ENCODE measurements at regions not wholly inside any gene's neighbourhood (a gene's known extent, or its start where the extent isn't known, plus 50 kb on each side); places are given as distances from the start of the nearest gene placed in this dataset.

DNA sequence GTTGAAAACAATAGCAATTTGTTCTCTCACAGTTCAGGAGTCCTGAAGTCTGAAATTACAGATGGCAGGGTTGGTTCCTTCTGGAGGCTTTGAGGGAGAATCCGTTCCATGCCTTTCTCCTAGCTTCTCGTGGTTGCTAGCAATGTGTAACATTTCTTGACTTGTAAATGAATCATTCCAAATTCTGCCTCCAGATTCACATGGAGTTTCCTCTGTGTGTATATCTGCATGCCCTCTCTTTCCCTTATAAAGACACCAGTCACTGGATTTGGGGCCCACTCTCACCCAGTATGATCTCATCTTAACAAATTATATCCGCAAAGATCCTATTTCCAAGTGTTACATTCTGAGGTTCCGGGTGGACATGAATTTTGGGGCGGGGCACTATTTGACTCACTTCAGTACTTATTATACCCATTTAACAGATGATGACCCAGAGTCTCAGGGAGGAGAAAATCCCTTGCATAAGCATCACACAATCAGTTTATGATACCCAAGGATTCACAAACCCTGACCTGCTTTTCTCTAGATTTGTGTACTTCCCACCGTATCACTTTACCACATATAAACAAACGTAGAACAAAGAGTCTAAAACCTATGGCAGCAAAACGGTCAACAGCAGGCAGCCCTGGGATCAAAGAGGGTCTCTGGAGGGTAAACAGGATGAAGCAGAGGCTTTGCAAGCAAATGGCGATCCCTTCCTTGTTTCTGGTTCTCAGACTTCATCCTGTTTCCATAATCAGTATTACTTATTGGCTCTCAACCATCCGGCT lies 93.7 kb downstream of the C9orf152 start:
- POLR2A ChIA-PET: no interaction called here
- DNase-seq (ENCODE audit: extremely low spot score): no peak
- TF ChIP-seq, protein P1, sequence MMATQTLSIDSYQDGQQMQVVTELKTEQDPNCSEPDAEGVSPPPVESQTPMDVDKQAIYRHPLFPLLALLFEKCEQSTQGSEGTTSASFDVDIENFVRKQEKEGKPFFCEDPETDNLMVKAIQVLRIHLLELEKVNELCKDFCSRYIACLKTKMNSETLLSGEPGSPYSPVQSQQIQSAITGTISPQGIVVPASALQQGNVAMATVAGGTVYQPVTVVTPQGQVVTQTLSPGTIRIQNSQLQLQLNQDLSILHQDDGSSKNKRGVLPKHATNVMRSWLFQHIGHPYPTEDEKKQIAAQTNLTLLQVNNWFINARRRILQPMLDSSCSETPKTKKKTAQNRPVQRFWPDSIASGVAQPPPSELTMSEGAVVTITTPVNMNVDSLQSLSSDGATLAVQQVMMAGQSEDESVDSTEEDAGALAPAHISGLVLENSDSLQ (IDR thresholded peaks at IDR 0.05): no peak
- TF ChIP-seq L3MBTL2 (conservative IDR thresholded peaks at IDR 0.05) (no peak), CTBP1 (IDR thresholded peaks at IDR 0.05; ENCODE audit: borderline replicate concordance) (no peak), SUZ12 (IDR thresholded peaks at IDR 0.05) (no peak)
- CTCF ChIA-PET: no interaction called here

- ChIA-PET POLR2A (no interaction called here), CTCF (no interaction called here)
- no peak for TF ChIP-seq SUZ12 (IDR thresholded peaks at IDR 0.05)
- TF ChIP-seq HDGF (IDR thresholded peaks at IDR 0.05; ENCODE audit: borderline replicate concordance): no peak
- TF ChIP-seq TARDBP (IDR thresholded peaks at IDR 0.05): no peak
- no peak for TF ChIP-seq FOXK2 (IDR thresholded peaks at IDR 0.05)
- TF ChIP-seq L3MBTL2 (conservative IDR thresholded peaks at IDR 0.05): no peak
- TF ChIP-seq CTBP1 (IDR thresholded peaks at IDR 0.05; ENCODE audit: borderline replicate concordance): no peak
- DNase-seq (ENCODE audit: extremely low spot score): no peak
Observed at GRCh38 chr9:110114859-110115201, 93.1 kb downstream of the C9orf152 start.

GRCh38 chr9:110115341-110115820 lies 92.6 kb downstream of the C9orf152 start:
- no peak for DNase-seq (ENCODE audit: extremely low spot score)
- POLR2A ChIA-PET: no interaction called here
- CTCF ChIA-PET: no interaction called here
- TF ChIP-seq TARDBP (IDR thresholded peaks at IDR 0.05) (no peak), NFRKB (IDR thresholded peaks at IDR 0.05) (no peak)

GRCh38 chr9:110115826-110116542 lies 92.0 kb downstream of the C9orf152 start:
- DNase-seq (ENCODE audit: extremely low spot score): no peak
- TF ChIP-seq ELF4 (IDR thresholded peaks at IDR 0.05) (no peak), ARNT (IDR thresholded peaks at IDR 0.05) (no peak), LEF1 (IDR thresholded peaks at IDR 0.05; ENCODE audit: borderline replicate concordance) (no peak), ZNF384 (IDR thresholded peaks at IDR 0.05) (no peak), FOXK2 (IDR thresholded peaks at IDR 0.05) (no peak), SUZ12 (IDR thresholded peaks at IDR 0.05) (no peak), TARDBP (IDR thresholded peaks at IDR 0.05) (no peak)
- TF ChIP-seq, protein P1 (IDR thresholded peaks at IDR 0.05): no peak
- CTCF ChIA-PET: no interaction called here
- POLR2A ChIA-PET: no interaction called here

GRCh38 chr9:110116543-110116885 lies 91.4 kb downstream of the C9orf152 start:
- POLR2A ChIA-PET: no interaction called here
- CTCF ChIA-PET: no interaction called here
- no peak for DNase-seq (ENCODE audit: extremely low spot score)
- TF ChIP-seq ARNT (IDR thresholded peaks at IDR 0.05) (no peak), SUZ12 (IDR thresholded peaks at IDR 0.05) (no peak), LEF1 (IDR thresholded peaks at IDR 0.05; ENCODE audit: borderline replicate concordance) (no peak), ZNF384 (IDR thresholded peaks at IDR 0.05) (no peak), TARDBP (IDR thresholded peaks at IDR 0.05) (no peak), FOXK2 (IDR thresholded peaks at IDR 0.05) (no peak), SP1 (IDR thresholded peaks at IDR 0.05) (no peak), HDGF (IDR thresholded peaks at IDR 0.05; ENCODE audit: borderline replicate concordance) (no peak), FOXM1 (IDR thresholded peaks at IDR 0.05; ENCODE audit: borderline replicate concordance) (no peak), NFRKB (IDR thresholded peaks at IDR 0.05) (no peak), L3MBTL2 (conservative IDR thresholded peaks at IDR 0.05) (no peak), BHLHE40 (IDR thresholded peaks at IDR 0.05; ENCODE audit: borderline replicate concordance) (no peak), FOXA1 (IDR thresholded peaks at IDR 0.05) (no peak), ELF4 (IDR thresholded peaks at IDR 0.05) (no peak)
- TF ChIP-seq, protein P1 (IDR thresholded peaks at IDR 0.05): no peak

DNA sequence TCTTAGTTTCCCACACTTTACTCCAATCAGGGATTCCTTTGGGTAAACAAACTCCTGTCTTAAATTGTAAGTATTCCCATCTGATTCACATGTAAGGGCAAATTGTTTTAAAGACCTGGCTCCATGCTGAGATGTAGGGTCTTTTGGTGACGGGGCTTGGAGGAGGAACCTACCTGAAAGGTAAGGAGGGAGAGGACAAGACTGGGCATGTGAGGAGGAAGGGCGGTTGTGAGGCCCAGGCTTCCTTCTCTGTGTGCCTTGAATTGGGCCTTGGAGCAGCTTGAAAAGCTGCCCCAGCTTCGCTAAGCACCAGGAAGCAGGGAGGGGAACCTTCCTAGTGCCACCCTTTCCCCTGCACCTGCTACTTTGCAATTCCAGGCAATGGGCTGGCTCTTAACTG lies 86.8 kb downstream of the C9orf152 start:
- ChIA-PET POLR2A (no interaction called here), CTCF (no interaction called here)

More for the DNA sequence above, 86.8 kb downstream of the C9orf152 start:
- DNase-seq (ENCODE audit: extremely low spot score): no peak
- no peak for TF ChIP-seq HDGF (IDR thresholded peaks at IDR 0.05; ENCODE audit: borderline replicate concordance)
- TF ChIP-seq LEF1 (IDR thresholded peaks at IDR 0.05; ENCODE audit: borderline replicate concordance): no peak
- TF ChIP-seq TARDBP (IDR thresholded peaks at IDR 0.05): no peak
